ENCODE measurements at regions not wholly inside any gene's neighbourhood (a gene's known extent, or its start where the extent isn't known, plus 50 kb on each side); places are given as distances from the start of the nearest gene placed in this dataset.

- no peaks in the 10 kb centered on the region for H3K27me3 ChIP-seq (ENCODE audit: insufficient read depth)
- no peaks in the 10 kb centered on the region for H4K20me1 ChIP-seq (replicated peaks; ENCODE audit: insufficient read depth)
- H3K9me2 ChIP-seq (ENCODE audit: insufficient read depth), result no peaks in the 10 kb centered on the region
- DNase-seq (ENCODE audit: low spot score), result no peak
- H2AFZ ChIP-seq, result no peak overlapping the region
- H3K4me1 Mint-ChIP-seq, result no peaks in the 10 kb centered on the region
- no peak overlapping the region for H3K4me3 ChIP-seq
- no peak overlapping the region for H3K4me2 ChIP-seq
- H3K4me3 Mint-ChIP-seq, result no peak overlapping the region
- no peak overlapping the region for H3K27ac Mint-ChIP-seq
- no peaks in the 10 kb centered on the region for H3K27me3 Mint-ChIP-seq (ENCODE audit: insufficient read depth, low read depth, poor library complexity)
- no peak for TF ChIP-seq EZH2phosphoT487 (IDR thresholded peaks at IDR 0.05; ENCODE audit: unreplicated experiment)
- TF ChIP-seq JUNB (IDR thresholded peaks at IDR 0.05; ENCODE audit: unreplicated experiment), result no peak
- TF ChIP-seq POLR2AphosphoS5 (IDR thresholded peaks at IDR 0.05; ENCODE audit: low read depth), result no peak
- no peak for TF ChIP-seq NANOG (IDR thresholded peaks at IDR 0.05; ENCODE audit: borderline replicate concordance)
- no peak for TF ChIP-seq CTCF (conservative IDR thresholded peaks at IDR 0.05; ENCODE audit: low read depth in 2 of 2)
- TF ChIP-seq REST (IDR thresholded peaks at IDR 0.05; ENCODE audit: unreplicated experiment), result no peak
- TF ChIP-seq STAT1 (IDR thresholded peaks at IDR 0.05; ENCODE audit: unreplicated experiment), result no peak
- no peak for TF ChIP-seq ZNF462 (CRISPR knock-in tag; IDR thresholded peaks at IDR 0.05)
- no peak for TF ChIP-seq CREB1 (CRISPR knock-in tag; IDR thresholded peaks at IDR 0.05; ENCODE audit: low read depth)
- TF ChIP-seq ETS1 (IDR thresholded peaks at IDR 0.05), result no peak
- no peak for TF ChIP-seq ZNF114 (CRISPR knock-in tag; IDR thresholded peaks at IDR 0.05)
- TF ChIP-seq EZH2 (IDR thresholded peaks at IDR 0.05; ENCODE audit: low read depth, unreplicated experiment), result no peak
- no peak for TF ChIP-seq ZNF331 (CRISPR knock-in tag; IDR thresholded peaks at IDR 0.05; ENCODE audit: low read depth)
- H3K4me1 ChIP-seq (ENCODE audit: insufficient read depth), result no peaks in the 10 kb centered on the region
- H3K79me2 ChIP-seq (replicated peaks; ENCODE audit: insufficient read depth), result no peaks in the 10 kb centered on the region
- H3F3A ChIP-seq (replicated peaks; ENCODE audit: low read depth), result no peaks in the 10 kb centered on the region
- no peaks in the 10 kb centered on the region for H3K9me3 Mint-ChIP-seq
- H3K36me3 Mint-ChIP-seq (ENCODE audit: low read depth), result no peaks in the 10 kb centered on the region
- no peaks in the 10 kb centered on the region for H3K36me3 ChIP-seq (ENCODE audit: insufficient read depth)
- H3K27ac ChIP-seq (ENCODE audit: low read depth), result no peak overlapping the region
- no peak for ATAC-seq
Observed at GRCh38 chr3:34198309-34198708, 399.9 kb downstream of the PDCD6IP start.

Measured in GM23338 (cell line).